HepG2 (cell line): ENCODE measurements at regions not wholly inside any gene's neighbourhood (a gene's known extent, or its start where the extent isn't known, plus 50 kb on each side); places are given as distances from the start of the nearest gene placed in this dataset.

ENCODE experiments used
- ATF2 ChIP-seq: sonication (generic); formaldehyde crosslinking; IDR thresholded peaks from 2 replicates; pipeline ENCODE4 v1.4.0; 2020; ENCODE audit warnings: missing genetic modification reagents
- CAMTA2 ChIP-seq: sonication (generic); formaldehyde crosslinking; IDR thresholded peaks from 2 replicates; pipeline ENCODE4 v1.4.0; 2020; ENCODE audit warnings: mild to moderate bottlenecking, missing genetic modification reagents, borderline replicate concordance
- HNF1A ChIP-seq, 2 experiments: sonication (generic) in 1 of 2; formaldehyde crosslinking in 1 of 2; IDR thresholded peaks; 2 replicates each; pipeline versions ENCODE4 v1.4.0 to v1.6.1; 2016 to 2020; ENCODE audit warnings: borderline replicate concordance in 1 of 2, low read depth in 1 of 2, mild to moderate bottlenecking in 1 of 2, missing genetic modification reagents in 1 of 2
- MED8 ChIP-seq: sonication (generic); formaldehyde crosslinking; IDR thresholded peaks from 2 replicates; pipeline ENCODE4 v1.8.1; 2023; ENCODE audit warnings: mild to moderate bottlenecking, missing genetic modification reagents; ENCODE audit not compliant: insufficient replicate concordance
- MYNN ChIP-seq: sonication (generic); formaldehyde crosslinking; IDR thresholded peaks from 2 replicates; pipeline ENCODE4 v1.4.0; 2020; ENCODE audit warnings: mild to moderate bottlenecking, low read depth, missing genetic modification reagents
- NFAT5 ChIP-seq: sonication (generic); formaldehyde crosslinking; IDR thresholded peaks from 2 replicates; pipeline ENCODE4 v1.4.0; 2020; ENCODE audit warnings: missing genetic modification reagents
- SCMH1 ChIP-seq: sonication (generic); formaldehyde crosslinking; IDR thresholded peaks from 2 replicates; pipeline ENCODE4 v1.9.0; 2021; ENCODE audit warnings: missing genetic modification reagents, mild to moderate bottlenecking, borderline replicate concordance
- SRSF1 ChIP-seq: fragments of 200-400 bp; formaldehyde crosslinking; optimal IDR thresholded peaks from 2 replicates; pipeline ENCODE3; 2017; ENCODE audit warnings: mild to moderate bottlenecking, low read depth, low read length, moderate library complexity
- STAT6 ChIP-seq: sonication (generic); formaldehyde crosslinking; IDR thresholded peaks from 2 replicates; pipeline ENCODE4 v1.4.0; 2020; ENCODE audit warnings: missing genetic modification reagents, mild to moderate bottlenecking, borderline replicate concordance
- ZNF672 ChIP-seq: sonication (generic); formaldehyde crosslinking; IDR thresholded peaks from 2 replicates; pipeline ENCODE4 v1.8.1; 2022; ENCODE audit warnings: missing genetic modification reagents
- ZNF703 ChIP-seq: sonication (generic); formaldehyde crosslinking; IDR thresholded peaks from 2 replicates; pipeline ENCODE4 v1.5.1; 2020; ENCODE audit warnings: missing genetic modification reagents, mild to moderate bottlenecking, moderate library complexity, borderline replicate concordance
- ZSCAN22 ChIP-seq: sonication (generic); formaldehyde crosslinking; IDR thresholded peaks from 2 replicates; pipeline ENCODE4 v1.4.0; 2020; ENCODE audit warnings: mild to moderate bottlenecking, missing genetic modification reagents
- TF ChIP-seq, protein P1 (sequence below): sonication (generic); formaldehyde crosslinking; IDR thresholded peaks from 2 replicates; pipeline ENCODE4 v1.5.0; 2020; ENCODE audit warnings: mild to moderate bottlenecking, missing genetic modification reagents

DNA sequence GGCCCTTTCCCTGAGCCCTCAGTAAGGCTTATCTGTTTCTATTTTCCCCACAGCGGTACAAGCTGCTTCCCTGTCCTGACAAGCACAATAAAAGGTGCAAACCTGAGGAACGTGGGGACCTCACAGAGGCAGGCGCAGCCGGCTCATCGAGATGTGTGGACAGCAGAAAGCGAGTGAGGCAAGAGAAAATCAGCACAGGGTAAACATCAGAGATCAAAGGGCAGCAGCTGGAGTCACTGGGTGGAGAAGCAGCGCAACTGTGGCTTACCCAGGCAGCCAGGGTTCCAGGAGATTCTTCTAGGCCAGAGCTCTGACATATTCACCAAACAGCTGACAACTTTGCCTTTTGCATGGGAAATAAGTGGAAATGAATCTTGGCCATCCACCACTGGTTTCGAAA, 212.6 kb downstream of the WDR11 start (continued):
- TF ChIP-seq HNF1A (IDR thresholded peaks at IDR 0.05; ENCODE audit: low read depth) (peak; percentile 21; the same call in 1 of the 2 replicates), HNF1A (CRISPR knock-in tag; IDR thresholded peaks at IDR 0.05; ENCODE audit: borderline replicate concordance) (no peak), NFAT5 (CRISPR knock-in tag) (no peak), SRSF1 (no peak), STAT6 (no peak), MYNN (CRISPR knock-in tag) (no peak), ZSCAN22 (CRISPR knock-in tag) (no peak), CAMTA2 (CRISPR knock-in tag) (no peak), MED8 (no peak), ATF2 (peak; percentile 58; the same call in 1 of the 2 replicates), ZNF703 (CRISPR knock-in tag) (no peak), SCMH1 (CRISPR knock-in tag) (no peak), ZNF672 (no peak)
- TF ChIP-seq, protein P1, sequence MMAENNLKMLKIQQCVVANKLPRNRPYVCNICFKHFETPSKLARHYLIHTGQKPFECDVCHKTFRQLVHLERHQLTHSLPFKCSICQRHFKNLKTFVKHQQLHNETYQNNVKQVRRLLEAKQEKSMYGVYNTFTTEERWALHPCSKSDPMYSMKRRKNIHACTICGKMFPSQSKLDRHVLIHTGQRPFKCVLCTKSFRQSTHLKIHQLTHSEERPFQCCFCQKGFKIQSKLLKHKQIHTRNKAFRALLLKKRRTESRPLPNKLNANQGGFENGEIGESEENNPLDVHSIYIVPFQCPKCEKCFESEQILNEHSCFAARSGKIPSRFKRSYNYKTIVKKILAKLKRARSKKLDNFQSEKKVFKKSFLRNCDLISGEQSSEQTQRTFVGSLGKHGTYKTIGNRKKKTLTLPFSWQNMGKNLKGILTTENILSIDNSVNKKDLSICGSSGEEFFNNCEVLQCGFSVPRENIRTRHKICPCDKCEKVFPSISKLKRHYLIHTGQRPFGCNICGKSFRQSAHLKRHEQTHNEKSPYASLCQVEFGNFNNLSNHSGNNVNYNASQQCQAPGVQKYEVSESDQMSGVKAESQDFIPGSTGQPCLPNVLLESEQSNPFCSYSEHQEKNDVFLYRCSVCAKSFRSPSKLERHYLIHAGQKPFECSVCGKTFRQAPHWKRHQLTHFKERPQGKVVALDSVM (CRISPR knock-in tag) = no peak
